Suprapubic skin (tissue), 4 donors: ENCODE measurements at regions not wholly inside any gene's neighbourhood (a gene's known extent, or its start where the extent isn't known, plus 50 kb on each side); places are given as distances from the start of the nearest gene placed in this dataset.

Experiments used
- DNase-seq, 2 donors: peaks; one replicate each; pipeline ENCODE4 v3.0.0-alpha.2; 2019; ENCODE audit warnings: low spot score in 2 of 2
- H3K27ac ChIP-seq: fragments of 200-600 bp; sonication (generic); one replicate; pipeline ENCODE4 v1.5.1; 2019
- H3K27me3 ChIP-seq: fragments of 200-600 bp; sonication (generic); one replicate; pipeline ENCODE4 v1.5.1; 2019
- H3K36me3 ChIP-seq: fragments of 200-600 bp; sonication (generic); one replicate; pipeline ENCODE4 v1.5.1; 2019
- H3K4me1 ChIP-seq: fragments of 200-600 bp; sonication (generic); one replicate; pipeline ENCODE4 v1.5.1; 2019
- H3K4me3 ChIP-seq: fragments of 200-600 bp; sonication (generic); one replicate; pipeline ENCODE4 v1.5.1; 2019; ENCODE audit warnings: mild to moderate bottlenecking
- H3K9me3 ChIP-seq: fragments of 200-600 bp; sonication (generic); one replicate; pipeline ENCODE4 v1.5.1; 2019
- CTCF ChIP-seq, 2 donors: fragments of 200-600 bp in 1 of 2; fragments of 450-650 bp in 1 of 2; sonication (generic) in 1 of 2; IDR thresholded peaks; one replicate each; pipeline ENCODE4 v1.5.1; 2016 to 2019; ENCODE audit warnings: antibody characterized with exemption in 2 of 2, mild to moderate bottlenecking in 1 of 2, moderate library complexity in 1 of 2
- EP300 ChIP-seq: sonication (generic); formaldehyde crosslinking; IDR thresholded peaks from one replicate; pipeline ENCODE4 v1.6.1; 2017; ENCODE audit warnings: antibody characterized with exemption
- POLR2A ChIP-seq, 2 donors: fragments of 450-650 bp; IDR thresholded peaks; one replicate each; pipeline ENCODE4 v1.6.1; 2017; ENCODE audit warnings: antibody characterized with exemption in 2 of 2, mild to moderate bottlenecking in 2 of 2, moderate library complexity in 2 of 2
- POLR2AphosphoS5 ChIP-seq, 3 donors: sonication (generic); formaldehyde crosslinking; IDR thresholded peaks; one replicate each; pipeline ENCODE4 v1.6.1; 2017; ENCODE audit warnings: antibody characterized with exemption in 3 of 3
- WGBS: methylation state at CpG from one replicate; pipeline ENCODE4 v1.1.5; 2018; 5-methylcytosine and 5-hydroxymethylcytosine counted together

- Histone ChIP-seq H3K4me1 (no peaks in the 10 kb centered on the region), H3K27ac (no peak overlapping the region), H3K27me3 (no peaks in the 10 kb centered on the region), H3K4me3 (no peak overlapping the region), H3K36me3 (no peaks in the 10 kb centered on the region), H3K9me3 (no peaks in the 10 kb centered on the region)
- no peak for TF ChIP-seq CTCF (IDR thresholded peaks at IDR 0.05)
- no peak for TF ChIP-seq EP300
- no peak for TF ChIP-seq POLR2AphosphoS5 (IDR thresholded peaks at IDR 0.05)
- no peak for TF ChIP-seq POLR2A (IDR thresholded peaks at IDR 0.05)
- 67% methylated on average over 2 of the region's 2 CpGs for WGBS
- DNase-seq: no peak
Measured at GRCh38 chr7:17532861-17533404, 234.5 kb downstream of the AHR start.

- Histone ChIP-seq H3K4me3 (no peak overlapping the region), H3K27ac (no peak overlapping the region), H3K4me1 (no peaks in the 10 kb centered on the region), H3K27me3 (no peaks in the 10 kb centered on the region), H3K36me3 (no peaks in the 10 kb centered on the region), H3K9me3 (no peaks in the 10 kb centered on the region)
- TF ChIP-seq EP300 (no peak), POLR2AphosphoS5 (IDR thresholded peaks at IDR 0.05) (no peak), POLR2A (IDR thresholded peaks at IDR 0.05) (no peak), CTCF (IDR thresholded peaks at IDR 0.05) (no peak)
- WGBS: 74% methylated on average over 3 of the region's 3 CpGs
- no peak for DNase-seq
Measured at GRCh38 chr7:17534348-17534747, 235.9 kb downstream of the AHR start.

- H3K4me1 ChIP-seq: no peaks in the 10 kb centered on the region
- no peak for TF ChIP-seq POLR2A (IDR thresholded peaks at IDR 0.05)
- no peak for TF ChIP-seq POLR2AphosphoS5 (IDR thresholded peaks at IDR 0.05)
- no peak for TF ChIP-seq EP300
- TF ChIP-seq CTCF (IDR thresholded peaks at IDR 0.05): no peak
- H3K27me3 ChIP-seq: no peaks in the 10 kb centered on the region
- 43% methylated on average over 1 of the region's 1 CpG for WGBS
- DNase-seq: no peak
- no peak overlapping the region for H3K27ac ChIP-seq
- no peaks in the 10 kb centered on the region for H3K9me3 ChIP-seq
- no peaks in the 10 kb centered on the region for H3K36me3 ChIP-seq
- no peak overlapping the region for H3K4me3 ChIP-seq
Measured at GRCh38 chr7:17535776-17536175, 237.3 kb downstream of the AHR start.

- Histone ChIP-seq H3K27me3 (no peaks in the 10 kb centered on the region), H3K36me3 (no peaks in the 10 kb centered on the region), H3K27ac (no peak overlapping the region), H3K9me3 (no peaks in the 10 kb centered on the region), H3K4me1 (peaks cover 4% of the 10 kb centered on the region), H3K4me3 (no peak overlapping the region)
- 97% methylated on average over 2 of the region's 2 CpGs for WGBS
- no peak for TF ChIP-seq CTCF (IDR thresholded peaks at IDR 0.05)
- no peak for TF ChIP-seq EP300
- TF ChIP-seq POLR2AphosphoS5 (IDR thresholded peaks at IDR 0.05): no peak
- no peak for TF ChIP-seq POLR2A (IDR thresholded peaks at IDR 0.05)
- no peak for DNase-seq
Measured at GRCh38 chr7:17544401-17544800, 245.9 kb downstream of the AHR start.

GRCh38 chr7:17545348-17545747 is 246.9 kb downstream of the AHR start:
- TF ChIP-seq EP300 (no peak), POLR2A (IDR thresholded peaks at IDR 0.05) (no peak), POLR2AphosphoS5 (IDR thresholded peaks at IDR 0.05) (no peak), CTCF (IDR thresholded peaks at IDR 0.05) (no peak)
- peak overlapping the region; percentile 78 for H3K27ac ChIP-seq
- H3K4me1 ChIP-seq: peaks cover 4% of the 10 kb centered on the region
- H3K4me3 ChIP-seq: no peak overlapping the region
- DNase-seq: no peak
- no peaks in the 10 kb centered on the region for H3K36me3 ChIP-seq
- no peaks in the 10 kb centered on the region for H3K9me3 ChIP-seq
- no peaks in the 10 kb centered on the region for H3K27me3 ChIP-seq
